ENCODE measurements at regions not wholly inside any gene's neighbourhood (a gene's known extent, or its start where the extent isn't known, plus 50 kb on each side); places are given as distances from the start of the nearest gene placed in this dataset.

DNA sequence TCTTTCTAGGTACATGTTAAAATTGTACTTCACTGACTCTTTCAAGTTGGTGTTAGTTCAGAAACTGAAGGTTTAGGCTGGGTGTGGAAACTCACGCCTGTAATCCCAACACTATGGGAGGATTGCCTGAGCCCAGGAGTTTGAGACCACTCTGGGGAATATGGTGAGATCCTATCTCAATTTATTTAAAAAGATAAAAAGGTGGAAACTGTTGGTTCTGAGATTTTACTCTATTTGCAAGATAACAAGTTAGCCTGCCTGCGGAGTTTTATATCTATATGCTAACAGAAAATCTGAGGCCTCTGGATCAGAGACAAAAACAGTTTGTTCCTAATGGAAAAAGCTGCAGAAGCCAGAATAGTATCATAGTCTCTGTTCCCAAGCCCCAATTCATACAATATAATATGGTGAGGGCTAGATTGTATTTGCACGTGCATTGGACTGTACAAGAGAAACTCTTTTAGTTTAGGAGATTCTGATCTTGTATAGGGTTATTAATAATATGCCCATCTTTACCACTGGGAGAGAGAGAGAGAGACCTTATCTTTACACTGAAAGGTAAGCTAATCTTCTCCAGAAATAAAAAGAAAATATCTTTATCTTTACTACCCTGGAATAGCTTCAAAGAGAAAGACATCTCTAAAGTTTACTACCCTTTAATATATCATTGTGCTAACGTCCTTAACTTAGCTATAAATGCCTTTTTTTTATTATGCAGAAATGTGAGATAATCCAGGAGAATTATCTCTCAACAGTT is 1267.6 kb downstream of the OTOL1 start:
- no peaks in the 10 kb centered on the region for H3K36me3 ChIP-seq
- no peak overlapping the region for H3K27ac ChIP-seq
- H3K9me3 ChIP-seq = peaks cover 0 to 8% (median 6%) of the 10 kb centered on the region in 4 donors
- no peak for DNase-seq
- H3K4me3 ChIP-seq = no peak overlapping the region
- no peaks in the 10 kb centered on the region for H3K27me3 ChIP-seq
- TF ChIP-seq CTCF (IDR thresholded peaks at IDR 0.05) (no peak), EP300 (IDR thresholded peaks at IDR 0.05) (no peak), POLR2AphosphoS5 (IDR thresholded peaks at IDR 0.05) (no peak), POLR2A (IDR thresholded peaks at IDR 0.05) (no peak)
- WGBS, 5 donors = 32 to 55% (median 47%) methylated on average over 4 of the region's 4 CpGs
- intact Hi-C loops (cut with DNase I; ENCODE audit: low total_unique reads) = no loop called here
- H3K4me1 ChIP-seq = no peaks in the 10 kb centered on the region

DNA sequence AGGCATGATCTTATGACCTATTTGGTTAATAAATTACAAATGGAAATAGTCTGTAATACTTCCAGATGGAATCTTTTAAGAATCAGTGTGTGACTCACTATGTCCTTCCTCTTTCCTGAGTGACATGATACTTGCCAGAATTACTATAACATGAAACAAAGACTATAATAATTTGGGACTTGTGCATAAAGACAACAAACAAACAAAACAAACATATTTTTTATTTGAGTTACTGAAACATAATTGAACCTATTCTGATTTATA is 1268.1 kb downstream of the OTOL1 start:
- no peak overlapping the region for H3K27ac ChIP-seq
- H3K4me3 ChIP-seq = no peak overlapping the region
- H3K4me1 ChIP-seq = no peaks in the 10 kb centered on the region
- H3K27me3 ChIP-seq = no peaks in the 10 kb centered on the region
- no peak for DNase-seq
- H3K36me3 ChIP-seq = no peaks in the 10 kb centered on the region
- intact Hi-C loops (cut with DNase I; ENCODE audit: low total_unique reads) = no loop called here
- H3K9me3 ChIP-seq = peaks cover 0 to 8% (median 6%) of the 10 kb centered on the region in 4 donors
- TF ChIP-seq EP300 (IDR thresholded peaks at IDR 0.05) = no peak
- TF ChIP-seq POLR2A (IDR thresholded peaks at IDR 0.05) = no peak
- no peak for TF ChIP-seq POLR2AphosphoS5 (IDR thresholded peaks at IDR 0.05)
- TF ChIP-seq CTCF (IDR thresholded peaks at IDR 0.05) = no peak

GRCh38 chr3:162765524-162765923 is 1268.9 kb downstream of the OTOL1 start:
- 68 to 81% (median 70%) methylated on average over 3 of the region's 3 CpGs for WGBS, 5 donors
- Histone ChIP-seq H3K4me3 (no peak overlapping the region), H3K4me1 (no peaks in the 10 kb centered on the region), H3K27ac (no peak overlapping the region), H3K36me3 (no peaks in the 10 kb centered on the region), H3K27me3 (no peaks in the 10 kb centered on the region), H3K9me3 (peaks cover 0 to 8% (median 6%) of the 10 kb centered on the region in 4 donors)
- no peak for DNase-seq
- no peak for TF ChIP-seq EP300 (IDR thresholded peaks at IDR 0.05)
- no peak for TF ChIP-seq POLR2A (IDR thresholded peaks at IDR 0.05)
- no peak for TF ChIP-seq CTCF (IDR thresholded peaks at IDR 0.05)
- TF ChIP-seq POLR2AphosphoS5 (IDR thresholded peaks at IDR 0.05) = no peak
- intact Hi-C loops (cut with DNase I; ENCODE audit: low total_unique reads) = no loop called here

- H3K9me3 ChIP-seq = peaks cover 0 to 8% (median 6%) of the 10 kb centered on the region in 4 donors
- DNase-seq = no peak
- no peak overlapping the region for H3K4me3 ChIP-seq
- no peaks in the 10 kb centered on the region for H3K36me3 ChIP-seq
- H3K4me1 ChIP-seq = no peaks in the 10 kb centered on the region
- no peak overlapping the region for H3K27ac ChIP-seq
- intact Hi-C loops (cut with DNase I; ENCODE audit: low total_unique reads) = no loop called here
- TF ChIP-seq POLR2A (IDR thresholded peaks at IDR 0.05) = no peak
- H3K27me3 ChIP-seq = no peaks in the 10 kb centered on the region
Observed at GRCh38 chr3:162769564-162769963, 1273.0 kb downstream of the OTOL1 start.

DNA sequence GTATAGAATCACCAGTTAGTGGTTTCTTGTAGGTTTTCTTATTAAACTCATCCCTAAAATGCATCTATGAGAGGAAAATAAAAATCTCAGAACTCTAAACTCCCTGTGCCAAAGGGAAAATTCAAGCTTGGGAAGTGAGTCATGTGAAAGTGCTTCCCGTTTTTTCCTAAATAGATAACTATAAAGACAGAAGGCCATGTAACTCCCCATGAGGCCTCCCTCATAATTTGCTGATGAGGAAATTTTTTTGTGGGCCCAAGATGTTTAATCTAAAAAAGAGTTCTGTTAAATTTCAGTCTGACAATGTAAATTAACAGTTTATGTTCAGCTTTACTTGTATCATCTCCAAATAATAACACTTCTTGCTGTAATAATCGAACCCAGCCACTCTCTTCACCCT is 1273.9 kb downstream of the OTOL1 start:
- no peaks in the 10 kb centered on the region for H3K4me1 ChIP-seq
- no peaks in the 10 kb centered on the region for H3K27me3 ChIP-seq

More for the DNA sequence above, 1273.9 kb downstream of the OTOL1 start:
- WGBS, 5 donors = 41 to 63% (median 52%) methylated on average over 2 of the region's 2 CpGs
- DNase-seq = peak in 1 of 2 donors; percentile 23
- Histone ChIP-seq H3K4me3 (no peak overlapping the region), H3K27ac (no peak overlapping the region), H3K9me3 (peaks cover 0 to 8% (median 6%) of the 10 kb centered on the region in 4 donors), H3K36me3 (no peaks in the 10 kb centered on the region)
- no peak for TF ChIP-seq CTCF (IDR thresholded peaks at IDR 0.05)
- intact Hi-C loops (cut with DNase I; ENCODE audit: low total_unique reads) = no loop called here
